GM11168 (cell line): ENCODE measurements at regions not wholly inside any gene's neighbourhood (a gene's known extent, or its start where the extent isn't known, plus 50 kb on each side); places are given as distances from the start of the nearest gene placed in this dataset.
"Not testable (repeated sequence)": the region's sequence is repeated elsewhere in the genome, so short reads cannot be mapped to it uniquely, and the experiment has no call there.

ENCODE experiments used
- in situ Hi-C: fragments of 300-500 bp; cut with MboI; formaldehyde crosslinking; loops from one replicate; pipeline ENCODE4 v1.12.0; 2022; ENCODE audit warnings: low sequenced_read_pairs; ENCODE audit not compliant: unreplicated experiment

DNA sequence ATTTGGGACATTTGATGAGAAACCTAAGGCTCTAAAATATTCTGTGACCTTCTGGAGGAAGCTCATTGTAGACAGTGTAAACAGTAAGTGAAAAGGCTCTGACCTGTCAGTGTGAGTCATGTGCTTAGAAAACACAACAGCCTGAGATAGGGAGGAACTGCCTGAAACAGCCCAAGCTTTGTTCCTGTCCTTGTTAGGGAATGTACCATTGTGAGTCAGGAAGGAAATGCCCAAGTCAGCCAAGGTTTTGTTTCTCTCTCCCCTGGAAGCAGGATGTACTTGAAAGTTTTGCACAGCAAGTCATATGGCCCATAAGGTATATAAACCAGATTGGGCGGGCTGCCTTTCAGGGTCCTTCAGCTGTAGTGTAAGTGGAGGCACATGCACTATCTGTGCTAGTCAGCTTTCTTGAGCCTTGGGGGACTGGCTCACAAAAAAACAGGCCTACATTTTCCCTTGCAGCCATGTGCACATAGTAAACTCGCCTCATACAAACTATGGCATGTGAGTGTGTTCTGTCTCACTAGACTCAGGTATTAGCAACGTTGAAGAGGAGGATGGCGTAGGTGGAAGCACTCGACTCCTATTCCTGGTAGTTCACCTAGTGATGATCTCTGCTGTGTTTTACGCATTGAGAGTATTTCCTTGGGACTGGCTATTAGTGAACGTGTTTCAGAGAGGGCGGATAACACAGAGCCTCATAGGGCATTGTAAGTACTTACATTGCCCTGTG, 141.2 kb upstream of the KLHL1 start:
- in situ Hi-C loops, result no loop called here

DNA sequence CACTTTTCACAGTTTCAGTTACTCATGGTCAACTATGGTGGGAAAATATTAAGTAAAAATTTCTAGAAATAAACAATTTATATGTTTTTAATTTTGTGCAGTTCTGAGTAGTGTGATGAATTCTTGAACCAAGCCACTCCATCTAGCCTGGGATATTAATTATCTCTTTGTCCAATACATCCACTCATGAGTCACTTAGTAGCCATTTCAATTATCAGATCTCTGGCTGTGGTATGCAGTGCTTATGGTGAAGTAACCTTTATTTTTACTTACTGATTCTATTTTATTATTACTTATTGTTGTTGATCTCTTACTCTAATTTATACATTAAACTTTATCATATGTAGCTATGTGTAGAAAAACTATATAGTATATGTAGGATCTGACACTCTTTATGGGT, 128.9 kb upstream of the KLHL1 start:
- in situ Hi-C loops, result no loop called here

DNA sequence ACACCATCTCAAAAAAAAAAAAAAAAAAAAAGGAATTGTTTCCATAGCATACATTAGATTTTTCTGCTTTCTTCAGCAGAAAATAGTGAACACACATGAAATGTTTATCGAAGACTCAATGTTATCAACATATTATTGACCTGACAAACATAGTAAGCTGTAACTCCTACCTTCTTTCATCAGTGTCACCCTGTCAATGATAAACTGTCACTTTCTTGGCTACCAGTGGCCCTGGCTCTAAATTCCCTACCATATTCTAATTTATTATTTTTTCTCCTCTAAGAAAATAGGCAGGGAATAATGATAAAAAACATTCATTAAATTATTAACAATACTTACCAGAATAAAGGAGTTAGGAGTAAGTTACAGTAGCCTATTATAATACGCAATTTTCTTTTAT, 127.3 kb upstream of the KLHL1 start:
- in situ Hi-C loops, result no loop called here

DNA sequence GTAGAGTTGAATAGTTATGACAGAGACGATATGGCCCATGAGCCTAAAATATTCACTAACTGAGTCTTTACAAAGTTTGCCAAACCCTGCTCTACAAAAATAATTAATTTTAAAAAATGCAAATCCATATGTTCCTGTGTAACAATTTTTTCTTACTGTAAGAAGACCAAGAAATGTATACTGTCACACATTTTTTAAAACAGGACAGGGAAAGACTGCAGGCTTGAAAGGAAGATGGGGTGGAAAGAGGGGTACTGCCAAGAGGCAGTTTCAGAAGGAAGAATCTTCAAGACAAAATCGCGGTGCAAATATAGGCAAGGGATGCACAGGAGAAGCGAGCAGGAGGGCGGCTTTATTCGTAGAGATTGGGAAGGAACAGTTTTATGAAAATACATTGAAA, 115.7 kb upstream of the KLHL1 start:
- in situ Hi-C loops, result no loop called here

DNA sequence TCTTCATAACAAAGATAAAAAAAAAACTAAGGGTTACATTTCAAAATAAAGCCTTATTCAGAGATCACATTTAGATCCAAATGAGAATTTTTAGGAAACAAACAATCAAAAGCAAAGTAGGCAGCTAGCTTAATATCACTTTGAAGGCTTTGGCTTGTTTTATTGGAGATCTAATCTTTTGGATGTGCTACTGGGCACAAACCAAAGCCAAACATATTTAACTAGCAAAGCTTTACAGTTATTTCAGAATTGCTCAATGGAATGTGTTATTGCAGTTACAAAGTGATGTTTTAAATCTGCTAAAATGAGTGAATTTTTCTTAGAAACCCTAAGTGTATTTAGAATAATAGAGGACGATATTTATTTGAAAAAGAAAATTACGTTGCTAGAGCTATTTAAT, 114.7 kb upstream of the KLHL1 start:
- in situ Hi-C loops, result no loop called here

DNA sequence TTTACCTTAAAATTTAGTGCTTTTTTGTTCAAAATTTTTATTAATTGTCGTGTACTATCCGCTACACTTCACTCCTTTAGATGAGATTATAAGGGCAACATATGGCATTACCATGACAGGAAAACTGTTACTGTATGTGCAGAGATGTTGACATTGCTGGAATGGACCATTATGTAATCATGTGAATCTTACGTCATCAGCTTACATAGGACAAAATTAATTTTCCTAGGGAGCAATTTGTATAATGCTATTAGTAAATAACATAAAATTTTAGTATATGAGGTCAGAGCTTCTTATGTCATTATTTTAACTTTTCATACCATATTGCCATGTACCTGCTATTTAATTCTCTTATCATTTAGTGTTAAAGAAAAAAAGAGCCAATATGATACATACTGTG, 110.4 kb upstream of the KLHL1 start:
- in situ Hi-C loops, result no loop called here

DNA sequence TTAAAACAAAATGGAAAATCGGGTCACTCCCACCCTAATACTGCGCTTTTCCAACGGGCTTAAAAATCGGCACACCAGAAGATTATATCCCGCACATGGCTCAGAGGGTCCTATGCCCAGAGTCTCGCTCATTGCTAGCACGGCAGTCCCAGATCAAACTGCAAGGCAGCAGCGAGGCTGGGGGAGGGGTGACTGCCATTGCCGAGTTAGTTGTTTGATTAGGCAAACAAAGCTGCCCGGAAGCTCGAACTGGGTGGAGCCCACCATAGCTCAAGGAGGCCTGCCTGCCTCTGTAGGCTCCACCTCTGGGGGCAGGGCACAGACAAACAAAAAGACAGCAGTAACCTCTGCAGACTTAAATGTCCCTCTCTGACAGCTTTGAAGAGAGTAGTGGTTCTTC, 100.7 kb upstream of the KLHL1 start:
- in situ Hi-C loops, result not testable (repeated sequence)

DNA sequence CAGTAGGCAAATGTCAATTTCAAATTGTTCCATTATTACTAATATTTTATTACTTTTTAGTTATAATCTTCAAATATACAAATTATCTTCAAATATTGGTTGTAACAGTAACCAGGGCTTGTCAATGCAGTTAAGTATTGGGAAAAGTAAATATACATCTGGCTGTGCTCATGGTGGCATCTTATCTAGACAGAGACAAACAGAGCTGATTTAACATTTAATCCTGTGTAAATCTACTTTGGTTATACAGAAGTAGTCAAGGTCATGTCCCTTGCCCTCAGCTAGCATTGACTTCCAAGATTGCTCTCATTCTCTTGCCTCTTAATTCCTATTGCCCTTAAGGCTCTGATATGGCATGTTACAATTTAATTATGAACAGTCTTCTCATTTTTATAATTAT, 98.4 kb upstream of the KLHL1 start:
- in situ Hi-C loops, result no loop called here

DNA sequence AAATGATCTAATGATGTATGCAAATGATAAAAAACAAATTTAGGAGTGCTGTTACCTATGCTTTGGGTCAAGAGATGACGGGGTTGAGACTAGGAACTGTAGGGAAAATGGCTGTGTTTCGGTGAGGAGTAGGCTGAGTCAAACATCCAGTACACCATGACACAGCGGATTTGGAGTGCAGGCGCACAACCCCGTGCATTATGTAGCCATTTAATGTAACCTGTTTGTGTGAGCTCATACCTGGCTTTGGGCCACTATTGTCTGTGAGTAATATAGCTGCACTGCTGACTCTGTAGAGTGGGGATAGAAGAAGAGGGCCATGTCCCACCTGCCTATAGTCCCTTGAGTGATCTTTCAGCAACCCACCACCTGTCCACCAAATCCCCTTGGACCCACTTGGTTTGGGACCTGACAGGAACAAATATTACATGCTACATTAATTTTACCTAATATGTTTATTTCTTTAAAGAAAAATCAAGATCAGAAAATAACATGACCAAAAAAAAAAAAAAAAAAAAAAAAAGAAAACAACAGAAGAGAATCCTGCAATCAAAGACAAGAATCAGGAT, 95.5 kb upstream of the KLHL1 start:
- in situ Hi-C loops, result no loop called here

DNA sequence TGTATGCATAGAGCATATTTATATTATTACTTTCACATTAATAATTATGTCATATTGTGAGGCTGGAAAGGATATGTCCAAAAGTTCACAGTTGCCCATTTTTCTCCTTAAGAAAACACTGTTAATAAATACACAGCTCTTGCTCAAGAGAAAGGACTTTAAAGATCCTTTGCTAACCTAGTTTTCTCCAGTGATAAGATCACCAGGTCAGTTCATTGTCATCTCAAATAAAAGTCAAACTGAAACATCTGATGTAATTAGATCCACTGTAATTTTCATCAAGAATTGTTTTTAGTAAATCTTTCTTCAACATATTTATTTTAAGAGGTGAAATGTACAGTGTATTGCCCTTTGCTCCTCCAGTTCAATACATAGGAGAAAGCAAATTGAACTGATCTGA, 82.8 kb upstream of the KLHL1 start:
- in situ Hi-C loops, result no loop called here

DNA sequence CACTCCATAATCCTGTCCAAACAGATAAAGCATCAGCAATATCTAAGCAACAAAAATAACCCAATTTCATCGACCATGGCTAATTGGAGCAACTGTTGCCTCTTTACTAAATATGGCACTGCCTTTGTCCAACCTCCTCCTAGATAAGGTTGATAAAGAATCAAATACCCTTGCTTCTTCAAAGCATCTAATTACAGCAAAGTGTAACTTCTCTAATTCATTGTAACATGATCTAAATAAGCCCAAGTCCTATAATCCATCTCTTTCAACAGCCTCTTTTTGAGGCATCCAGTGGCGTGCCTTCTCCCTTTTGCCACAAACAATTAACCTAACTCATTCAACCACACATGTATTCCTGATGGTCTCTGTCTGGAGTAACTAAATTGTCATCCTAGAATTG, 81.7 kb upstream of the KLHL1 start:
- in situ Hi-C loops, result no loop called here

DNA sequence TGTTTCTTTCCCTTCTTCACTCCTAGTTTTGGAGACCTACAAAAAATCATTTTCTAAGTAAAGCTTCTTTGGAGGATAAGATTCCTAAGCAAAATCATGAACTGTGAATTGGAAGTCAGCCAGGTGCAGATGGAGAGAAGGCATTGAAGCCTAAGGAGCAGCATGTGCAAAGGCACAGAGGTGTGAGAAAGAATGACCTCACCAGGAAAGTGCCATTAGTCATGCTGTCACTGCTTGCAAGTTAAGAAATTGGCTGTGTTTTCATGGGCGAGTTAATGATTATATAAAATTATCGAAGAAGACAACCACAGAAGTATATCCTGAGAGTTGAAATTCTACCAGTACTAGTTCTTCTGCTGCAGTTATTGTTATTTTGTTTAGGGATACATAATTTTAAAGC, 80.3 kb upstream of the KLHL1 start:
- in situ Hi-C loops, result no loop called here

DNA sequence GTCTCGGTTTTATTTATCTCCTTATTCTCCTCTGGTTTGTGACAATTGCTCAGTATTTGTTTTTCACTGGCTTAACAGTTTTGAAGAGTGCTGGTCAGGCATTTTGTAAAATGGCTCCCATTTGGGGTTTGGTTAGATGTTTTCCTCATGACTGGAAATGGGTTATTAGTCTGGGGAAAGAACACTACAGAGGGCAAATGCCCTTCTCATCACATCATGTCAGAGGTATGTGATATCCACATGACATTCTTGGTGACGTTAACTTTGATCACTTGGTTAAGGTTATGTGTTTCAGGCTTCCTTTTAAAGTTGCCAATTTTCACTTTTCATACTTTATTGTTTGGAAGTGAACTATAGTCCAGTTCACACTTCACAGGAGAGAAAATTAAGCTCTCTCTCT, 74.8 kb upstream of the KLHL1 start:
- in situ Hi-C loops, result no loop called here
